MCF 10A (cell line): ENCODE measurements at regions not wholly inside any gene's neighbourhood (a gene's known extent, or its start where the extent isn't known, plus 50 kb on each side); places are given as distances from the start of the nearest gene placed in this dataset.

ENCODE experiments used
- BruUV-seq: library from RNA; stranded (reverse); fragments of 400-500 nt; replicated peaks from 2 replicates; lab custom pipeline; 2021; lab: Mats Ljungman, UMichigan
- CTCF ChIA-PET: fragments of 300-600 bp; sonication (Branson Sonifier 250); formaldehyde crosslinking; extraction: SDS; loops from one replicate; lab custom pipeline; 2021; ENCODE audit warnings: antibody characterized with exemption, inconsistent platforms; lab: Yijun Ruan, JAX
- POLR2A ChIA-PET: fragments of 300-600, 350-650 bp; sonication (Branson Sonifier 250); formaldehyde crosslinking; extraction: SDS; loops from one replicate; lab custom pipeline; 2020; ENCODE audit warnings: antibody characterized with exemption, inconsistent platforms; lab: Yijun Ruan, JAX
- DNase-seq: peaks from one replicate; pipeline ENCODE4 v3.0.0-alpha.2; 2018; ENCODE audit not compliant: unreplicated experiment
- H3K27ac Mint-ChIP-seq: one replicate; pipeline ENCODE4 v1.8.0; 2022; ENCODE audit warnings: mild to moderate bottlenecking, low read depth, mixed read lengths; ENCODE audit not compliant: unreplicated experiment
- H3K27me3 Mint-ChIP-seq: one replicate; pipeline ENCODE4 v1.8.0; 2022; ENCODE audit warnings: mixed read lengths; ENCODE audit not compliant: insufficient read depth, unreplicated experiment
- H3K36me3 Mint-ChIP-seq: one replicate; pipeline ENCODE4 v1.8.0; 2022; ENCODE audit warnings: mild to moderate bottlenecking, moderate library complexity, mixed read lengths; ENCODE audit not compliant: insufficient read depth, unreplicated experiment
- H3K4me1 Mint-ChIP-seq: one replicate; pipeline ENCODE4 v1.8.0; 2022; ENCODE audit warnings: mixed read lengths; ENCODE audit not compliant: insufficient read depth, unreplicated experiment
- H3K4me3 Mint-ChIP-seq: one replicate; pipeline ENCODE4 v1.8.0; 2022; ENCODE audit warnings: mild to moderate bottlenecking, moderate library complexity, mixed read lengths; ENCODE audit not compliant: unreplicated experiment
- H3K9me3 Mint-ChIP-seq: one replicate; pipeline ENCODE4 v1.8.0; 2022; ENCODE audit warnings: mixed read lengths; ENCODE audit not compliant: unreplicated experiment
- CTCF ChIP-seq: fragments of 200-600 bp; IDR thresholded peaks from one replicate; pipeline ENCODE4 v1.8.0; 2022; ENCODE audit warnings: antibody characterized with exemption, mild to moderate bottlenecking; ENCODE audit not compliant: unreplicated experiment
- intact Hi-C: fragments of 100-400 bp; cut with micrococcal nuclease; formaldehyde crosslinking; loops from 2 replicates; pipeline ENCODE4 v1.14.1; 2022

- TF ChIP-seq CTCF = no peak
- Mint-ChIP-seq H3K4me1 (no peaks in the 10 kb centered on the region), H3K9me3 (no peaks in the 10 kb centered on the region), H3K36me3 (no peaks in the 10 kb centered on the region), H3K27ac (no peak overlapping the region), H3K4me3 (no peak overlapping the region), H3K27me3 (peaks cover 8% of the 10 kb centered on the region)
- ChIA-PET CTCF (no interaction called here), POLR2A (no interaction called here)
- no peak for DNase-seq
- intact Hi-C loops = no loop called here
- no TSS peak for BruUV-seq
These were observed 2074.5 kb upstream of the PCDH20 start for GRCh38 chr13:63490149-63490548.

- H3K9me3 Mint-ChIP-seq = no peaks in the 10 kb centered on the region
- ChIA-PET POLR2A (no interaction called here), CTCF (no interaction called here)
- H3K27ac Mint-ChIP-seq = no peak overlapping the region
- H3K36me3 Mint-ChIP-seq = no peaks in the 10 kb centered on the region
- no TSS peak for BruUV-seq
- no peaks in the 10 kb centered on the region for H3K27me3 Mint-ChIP-seq
- peak; percentile 21 for DNase-seq
- TF ChIP-seq CTCF = no peak
- H3K4me3 Mint-ChIP-seq = no peak overlapping the region
- H3K4me1 Mint-ChIP-seq = no peaks in the 10 kb centered on the region
- intact Hi-C loops = no loop called here
These were observed 2065.7 kb upstream of the PCDH20 start for GRCh38 chr13:63481334-63481733.

- ChIA-PET POLR2A (no interaction called here), CTCF (no interaction called here)
- intact Hi-C loops = no loop called here
- DNase-seq = no peak
- Mint-ChIP-seq H3K36me3 (no peaks in the 10 kb centered on the region), H3K9me3 (no peaks in the 10 kb centered on the region), H3K4me3 (no peak overlapping the region), H3K27ac (no peak overlapping the region), H3K27me3 (no peaks in the 10 kb centered on the region), H3K4me1 (no peaks in the 10 kb centered on the region)
- no TSS peak for BruUV-seq
- no peak for TF ChIP-seq CTCF
These were observed 2057.1 kb upstream of the PCDH20 start for GRCh38 chr13:63472711-63473110.

GRCh38 chr13:63463782-63464610, 2048.3 kb upstream of the PCDH20 start:
- no TSS peak for BruUV-seq
- no peak overlapping the region for H3K27ac Mint-ChIP-seq
- no peak for TF ChIP-seq CTCF
- ChIA-PET POLR2A (interaction anchor here (0.6 to 1.0 kb wide), 2 partner anchors 27 to 310 kb away, joined by 3 to 4 read pairs; no protein-coding TSS in a partner anchor), CTCF (no interaction called here)
- H3K4me1 Mint-ChIP-seq = no peaks in the 10 kb centered on the region
- DNase-seq = peak; percentile 14
- no peaks in the 10 kb centered on the region for H3K27me3 Mint-ChIP-seq
- no peaks in the 10 kb centered on the region for H3K9me3 Mint-ChIP-seq
- intact Hi-C loops = no loop called here
- H3K4me3 Mint-ChIP-seq = no peak overlapping the region
- H3K36me3 Mint-ChIP-seq = no peaks in the 10 kb centered on the region
